ENCODE measurements at regions not wholly inside any gene's neighbourhood (a gene's known extent, or its start where the extent isn't known, plus 50 kb on each side); places are given as distances from the start of the nearest gene placed in this dataset.

DNA sequence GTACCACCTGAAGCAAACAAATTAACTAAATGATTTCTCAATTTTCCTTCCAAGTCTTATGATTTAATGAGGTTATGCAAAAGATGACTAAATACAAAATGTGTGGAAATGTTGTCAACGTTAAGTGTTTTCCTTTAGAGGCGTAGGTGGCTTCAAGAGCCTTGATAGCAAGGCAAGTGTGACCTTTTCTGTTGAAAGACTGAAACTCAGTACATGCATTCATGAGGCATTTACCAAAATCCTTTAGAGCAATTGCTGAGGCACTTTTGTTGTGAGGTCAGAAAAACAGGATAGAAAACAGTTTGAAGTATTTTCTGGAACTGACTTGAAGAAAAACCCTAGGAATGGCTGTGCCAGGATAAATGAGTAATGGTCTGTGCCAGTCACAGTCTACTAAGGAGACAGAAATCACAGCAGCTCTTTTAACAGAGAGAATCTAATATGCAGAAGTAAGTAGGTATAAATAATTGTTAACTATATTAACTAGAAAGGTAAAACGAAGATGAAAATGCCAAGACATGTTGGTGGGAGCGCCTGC, 326.5 kb upstream of the CDH20 start:
- TF ChIP-seq, protein P1, sequence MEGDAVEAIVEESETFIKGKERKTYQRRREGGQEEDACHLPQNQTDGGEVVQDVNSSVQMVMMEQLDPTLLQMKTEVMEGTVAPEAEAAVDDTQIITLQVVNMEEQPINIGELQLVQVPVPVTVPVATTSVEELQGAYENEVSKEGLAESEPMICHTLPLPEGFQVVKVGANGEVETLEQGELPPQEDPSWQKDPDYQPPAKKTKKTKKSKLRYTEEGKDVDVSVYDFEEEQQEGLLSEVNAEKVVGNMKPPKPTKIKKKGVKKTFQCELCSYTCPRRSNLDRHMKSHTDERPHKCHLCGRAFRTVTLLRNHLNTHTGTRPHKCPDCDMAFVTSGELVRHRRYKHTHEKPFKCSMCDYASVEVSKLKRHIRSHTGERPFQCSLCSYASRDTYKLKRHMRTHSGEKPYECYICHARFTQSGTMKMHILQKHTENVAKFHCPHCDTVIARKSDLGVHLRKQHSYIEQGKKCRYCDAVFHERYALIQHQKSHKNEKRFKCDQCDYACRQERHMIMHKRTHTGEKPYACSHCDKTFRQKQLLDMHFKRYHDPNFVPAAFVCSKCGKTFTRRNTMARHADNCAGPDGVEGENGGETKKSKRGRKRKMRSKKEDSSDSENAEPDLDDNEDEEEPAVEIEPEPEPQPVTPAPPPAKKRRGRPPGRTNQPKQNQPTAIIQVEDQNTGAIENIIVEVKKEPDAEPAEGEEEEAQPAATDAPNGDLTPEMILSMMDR (IDR thresholded peaks at IDR 0.05): no peak
- TF ChIP-seq POLR2A (IDR thresholded peaks at IDR 0.05): no peak

All from Peyer's patch (tissue), 4 donors.